ENCODE measurements at regions not wholly inside any gene's neighbourhood (a gene's known extent, or its start where the extent isn't known, plus 50 kb on each side); places are given as distances from the start of the nearest gene placed in this dataset.

DNA sequence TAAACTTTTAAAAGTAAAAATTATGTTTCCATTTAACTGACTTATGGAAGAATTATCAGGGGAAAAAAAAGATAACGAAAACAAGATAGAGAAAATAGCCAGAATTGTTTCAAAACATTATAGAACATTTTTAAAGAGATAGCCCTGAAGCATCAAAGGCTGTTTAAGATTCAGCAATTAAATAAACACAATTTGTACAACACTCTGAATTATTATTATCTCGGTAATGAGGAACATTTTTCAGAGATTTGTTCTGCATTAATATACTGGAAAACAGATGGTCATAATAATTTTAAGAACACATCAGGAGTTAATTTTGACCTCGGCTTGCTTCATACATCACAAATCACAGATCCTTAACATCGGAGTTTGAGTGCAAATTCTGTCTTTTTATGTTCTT, 643.8 kb downstream of the SORCS1 start:
- no peak for DNase-seq (ENCODE audit: low read depth in 2 of 2)

- no peak for DNase-seq (ENCODE audit: low read depth in 2 of 2)
These were observed 645.0 kb downstream of the SORCS1 start for GRCh38 chr10:106519376-106520030.

- DNase-seq (ENCODE audit: low read depth in 2 of 2), result no peak
These were observed 649.2 kb downstream of the SORCS1 start for GRCh38 chr10:106515206-106515790.

DNA sequence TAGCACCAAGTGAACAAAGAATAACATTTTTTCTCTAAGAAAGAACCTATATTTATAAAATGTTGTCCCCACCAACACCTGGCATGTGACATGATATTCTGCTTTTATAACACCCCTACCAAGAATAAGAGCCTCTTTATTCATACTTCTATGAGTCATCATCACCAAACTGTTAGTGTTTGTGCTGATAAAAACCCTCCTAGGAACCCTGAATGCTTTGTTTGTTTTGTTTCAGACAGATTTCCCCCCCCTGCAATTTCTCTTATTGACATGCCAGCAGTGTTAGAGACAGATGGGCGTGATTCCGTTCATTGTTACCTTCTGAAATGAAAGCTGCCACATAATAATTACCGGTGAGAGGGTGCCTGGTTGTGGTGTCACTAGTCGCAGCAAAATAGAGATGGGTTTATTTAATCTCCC, 651.1 kb downstream of the SORCS1 start:
- no peak for DNase-seq (ENCODE audit: low read depth in 2 of 2)

DNA sequence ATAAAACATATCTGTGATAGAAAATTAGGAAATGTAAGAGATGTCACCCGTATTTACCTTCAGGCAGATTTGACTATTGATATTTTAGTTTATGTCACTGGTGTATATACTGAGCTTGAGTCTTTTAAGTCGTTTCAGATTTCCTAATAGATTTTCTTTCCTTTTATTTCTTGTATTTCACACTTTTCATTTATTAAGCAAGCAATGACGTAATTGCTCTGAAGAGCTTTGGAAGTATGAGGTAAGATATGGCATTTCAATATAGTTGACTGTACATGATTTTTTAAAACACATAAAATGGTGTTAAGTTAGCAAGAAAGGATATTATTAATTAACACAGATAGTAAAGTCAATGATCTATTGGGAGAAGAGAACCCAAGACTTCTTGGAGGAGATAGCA, 652.6 kb downstream of the SORCS1 start:
- no peak for DNase-seq (ENCODE audit: low read depth in 2 of 2)

DNA sequence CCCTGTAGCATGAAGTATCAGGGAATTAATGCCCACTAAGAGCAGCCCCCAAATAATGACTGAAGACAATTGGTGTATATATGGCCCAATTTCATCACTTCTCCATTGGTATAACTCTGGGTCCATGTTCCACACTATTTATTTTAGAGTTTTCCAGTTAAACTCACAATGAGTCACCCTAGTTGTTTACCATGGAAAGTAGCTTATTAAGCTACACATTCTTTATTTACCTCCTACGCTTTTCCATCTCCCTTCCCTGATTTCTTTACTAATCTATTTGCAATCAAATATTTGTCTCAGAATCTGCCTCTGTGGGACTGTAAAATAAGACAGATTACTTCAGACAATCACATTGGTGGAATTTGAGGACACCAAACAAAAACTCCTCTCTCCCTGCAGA, 655.6 kb downstream of the SORCS1 start:
- no peak for DNase-seq (ENCODE audit: low read depth in 2 of 2)

DNA sequence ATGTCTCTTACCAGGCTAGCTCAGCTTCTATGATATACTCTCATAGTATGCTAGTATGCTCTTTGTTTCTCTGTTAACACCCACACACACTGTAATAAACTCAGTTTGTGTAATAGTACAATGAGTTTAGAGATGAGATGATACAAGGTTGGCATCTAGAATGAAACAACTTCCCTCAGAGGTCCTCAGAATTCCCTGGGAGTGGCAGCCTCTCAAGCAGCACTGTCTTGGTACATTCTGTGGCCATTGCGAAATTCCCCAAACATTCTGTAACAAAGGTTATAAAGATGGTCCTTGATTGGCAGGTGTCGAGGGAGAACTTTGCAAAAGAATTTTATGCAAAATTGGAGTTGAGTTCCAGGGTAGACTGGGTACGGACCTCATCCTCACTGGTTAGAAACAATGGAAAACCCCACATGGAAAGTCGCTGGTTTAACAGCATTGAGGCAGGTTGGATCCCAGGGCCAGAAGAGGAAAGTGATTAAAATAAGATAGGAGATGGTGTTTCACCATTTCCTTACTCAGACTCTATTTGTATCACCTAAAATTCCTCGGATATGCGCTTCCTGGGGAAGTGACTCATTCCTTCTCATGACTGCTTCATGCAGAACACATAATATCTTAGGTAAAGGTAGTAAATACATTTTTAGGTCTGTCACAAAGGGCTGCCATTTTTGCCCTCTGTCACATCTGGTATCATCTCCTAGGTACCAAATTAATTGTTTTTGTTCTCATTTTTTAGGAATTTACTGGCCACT, 657.8 kb downstream of the SORCS1 start:
- DNase-seq (ENCODE audit: low read depth in 2 of 2), result no peak

GRCh38 chr10:106504536-106504935, 660.0 kb downstream of the SORCS1 start:
- DNase-seq (ENCODE audit: low read depth in 2 of 2), result no peak

DNA sequence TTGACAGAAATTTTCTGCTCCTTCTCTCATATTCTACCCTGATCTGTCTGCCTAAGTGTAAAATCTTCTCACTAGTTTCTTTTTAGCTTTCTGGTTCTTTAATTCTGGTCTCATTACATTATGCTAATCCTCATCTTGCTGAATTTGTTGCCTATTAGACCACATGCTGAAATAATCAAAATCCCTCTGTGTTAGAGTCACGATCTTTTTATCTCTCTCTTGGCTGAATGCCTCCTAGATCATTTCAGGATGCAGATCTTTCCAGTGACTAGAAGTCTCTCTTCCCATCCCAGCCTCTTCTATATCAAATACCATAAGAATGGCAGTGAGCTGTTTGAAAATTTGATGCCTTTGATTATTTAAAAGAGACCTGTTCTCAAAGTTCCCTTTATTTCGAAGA, 661.9 kb downstream of the SORCS1 start:
- DNase-seq (ENCODE audit: low read depth in 2 of 2), result no peak

DNA sequence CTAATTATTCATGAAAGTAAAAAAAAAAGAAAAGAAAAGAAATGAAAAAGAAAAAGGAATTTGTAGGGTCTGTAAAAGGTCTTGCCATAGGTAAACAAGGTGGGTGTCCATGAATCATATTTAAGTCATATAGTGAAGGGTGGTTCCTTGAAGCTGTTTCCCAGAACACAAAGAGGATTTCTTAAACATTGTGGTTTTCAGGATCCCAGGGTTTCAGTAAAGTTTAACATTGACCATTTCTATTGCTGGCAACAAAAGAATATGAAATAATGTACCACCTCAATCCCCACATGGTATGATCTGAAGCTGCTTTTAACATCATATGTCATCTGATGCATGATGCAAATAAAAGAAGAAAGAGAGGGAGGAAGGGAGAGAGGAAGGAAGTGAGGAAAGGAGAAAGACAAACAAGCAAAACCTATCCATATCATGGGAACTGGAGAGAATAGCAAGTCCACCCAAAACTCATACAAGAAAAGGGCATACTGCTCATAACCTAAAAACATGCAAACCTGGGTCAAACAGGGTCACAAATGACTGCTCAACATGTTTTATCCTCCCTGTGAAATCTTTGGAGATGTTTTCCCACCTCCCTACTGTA, 663.5 kb downstream of the SORCS1 start:
- DNase-seq (ENCODE audit: low read depth in 2 of 2), result no peak

DNA sequence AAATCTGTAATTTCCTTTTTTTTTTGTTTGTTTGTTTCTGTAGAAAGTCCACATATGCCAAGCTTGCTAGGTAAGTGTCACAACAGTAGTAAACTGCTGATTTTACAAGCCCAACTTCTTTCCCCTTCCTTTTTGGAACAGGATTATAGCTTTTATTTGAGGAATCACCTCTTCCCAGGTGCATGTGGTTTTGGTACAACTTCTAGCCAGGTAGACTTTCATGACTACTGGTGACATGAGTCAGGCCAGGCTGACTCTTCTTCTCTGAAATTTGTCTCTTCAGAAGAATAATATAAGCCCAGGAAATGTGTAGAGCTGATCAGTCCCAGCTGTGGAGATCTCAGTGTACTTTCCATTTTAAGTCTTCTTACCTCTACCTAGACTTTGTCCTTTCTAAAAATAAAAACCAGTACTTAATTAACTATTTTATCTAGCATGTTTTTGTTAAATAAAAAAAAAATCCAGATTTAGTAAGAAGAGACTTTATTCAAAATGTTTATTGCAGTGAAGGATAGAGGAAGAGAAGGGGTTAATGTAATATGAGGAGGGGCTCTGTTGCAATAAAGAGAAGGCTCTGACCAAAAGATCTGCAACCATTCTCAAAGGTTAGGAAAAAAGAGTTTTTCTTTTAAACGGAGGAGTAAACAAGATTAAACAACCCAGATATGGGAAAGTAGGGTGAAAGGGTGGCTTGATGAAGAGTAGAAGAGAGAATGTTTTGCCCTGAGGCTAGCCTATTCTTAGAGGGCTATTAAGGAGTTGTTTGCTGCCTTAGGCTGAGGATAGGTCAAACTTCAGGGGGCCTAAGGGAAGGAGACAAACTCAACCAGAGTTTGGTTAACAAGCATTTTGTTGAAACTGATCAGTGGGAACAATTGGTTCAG, 664.2 kb downstream of the SORCS1 start:
- no peak for DNase-seq (ENCODE audit: low read depth in 2 of 2)

DNA sequence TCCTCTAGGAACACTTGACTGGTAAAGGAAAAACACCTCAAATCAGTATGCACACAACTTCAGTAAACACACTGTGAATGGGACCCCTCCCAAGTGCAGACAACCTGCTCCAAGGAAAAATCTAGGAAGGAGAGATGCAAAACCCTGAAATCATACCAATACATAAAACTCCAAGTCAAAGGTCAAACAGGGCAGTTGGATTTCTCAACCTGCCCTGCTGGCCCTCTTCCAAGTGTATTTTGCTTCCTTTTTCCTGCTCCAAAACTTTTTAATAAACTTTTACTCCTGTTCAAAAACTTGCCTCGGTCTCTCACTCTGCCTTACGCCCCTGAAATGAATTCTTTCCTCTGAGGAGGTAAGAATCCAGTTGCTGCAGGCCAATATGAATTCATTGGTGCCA, 665.1 kb downstream of the SORCS1 start:
- DNase-seq (ENCODE audit: low read depth in 2 of 2), result no peak

DNA sequence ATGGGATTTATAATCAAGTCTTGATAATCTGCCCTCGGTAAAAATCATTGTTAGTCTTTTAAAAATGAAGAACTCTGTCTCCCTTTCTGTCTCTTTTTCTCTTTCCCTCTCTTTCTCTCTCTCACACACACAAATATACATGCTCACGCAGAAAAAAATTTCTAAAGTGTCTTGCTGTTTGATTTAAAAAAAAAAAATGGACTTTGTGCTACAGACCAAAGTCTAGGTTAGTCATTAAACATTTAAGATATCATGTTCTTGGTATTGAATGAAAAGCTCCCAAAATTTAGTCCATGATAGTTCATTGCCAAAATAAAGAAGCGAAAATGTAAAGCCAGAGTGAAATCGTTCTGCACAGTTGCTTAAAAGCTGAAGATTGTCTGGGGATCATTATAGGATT, 665.8 kb downstream of the SORCS1 start:
- DNase-seq (ENCODE audit: low read depth in 2 of 2), result no peak

DNA sequence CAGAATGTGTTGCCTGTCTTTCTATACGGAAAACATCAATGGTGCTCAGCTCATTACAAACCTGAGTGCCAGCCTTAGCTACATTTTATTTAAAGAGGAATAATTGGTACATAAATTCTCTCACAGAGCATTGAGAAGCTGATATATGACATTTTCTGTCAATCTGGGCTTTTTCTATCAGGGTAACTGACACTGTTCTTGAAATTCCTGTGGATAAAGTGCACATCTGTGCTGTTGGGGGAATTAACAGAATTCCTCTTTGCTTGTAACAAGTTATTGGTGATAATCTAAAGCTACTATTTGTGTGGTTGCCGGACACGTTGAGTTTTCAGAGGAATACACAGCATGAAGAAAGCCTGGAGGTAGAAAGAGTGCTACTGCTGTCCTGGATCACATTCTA, 668.6 kb downstream of the SORCS1 start:
- DNase-seq (ENCODE audit: low read depth in 2 of 2), result no peak

DNA sequence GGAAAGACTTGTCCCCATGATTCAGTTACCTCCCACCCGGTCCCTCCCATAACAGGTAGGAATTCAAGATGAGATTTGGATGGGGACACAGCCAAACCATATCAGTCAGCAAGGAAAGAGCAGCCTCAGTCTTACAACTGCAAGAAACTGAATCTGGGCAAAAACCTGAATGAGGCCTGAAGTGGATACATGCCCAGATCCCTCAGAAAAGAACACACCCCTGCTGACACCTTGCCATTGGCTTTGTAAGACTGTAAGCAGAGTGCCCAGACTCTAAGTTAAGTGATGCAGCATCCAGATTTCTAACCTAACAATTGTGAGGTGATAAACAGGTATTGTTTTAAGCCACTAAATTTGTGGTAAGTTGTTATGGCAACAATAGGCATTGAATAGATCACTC, 670.8 kb downstream of the SORCS1 start:
- no peak for DNase-seq (ENCODE audit: low read depth in 2 of 2)

DNA sequence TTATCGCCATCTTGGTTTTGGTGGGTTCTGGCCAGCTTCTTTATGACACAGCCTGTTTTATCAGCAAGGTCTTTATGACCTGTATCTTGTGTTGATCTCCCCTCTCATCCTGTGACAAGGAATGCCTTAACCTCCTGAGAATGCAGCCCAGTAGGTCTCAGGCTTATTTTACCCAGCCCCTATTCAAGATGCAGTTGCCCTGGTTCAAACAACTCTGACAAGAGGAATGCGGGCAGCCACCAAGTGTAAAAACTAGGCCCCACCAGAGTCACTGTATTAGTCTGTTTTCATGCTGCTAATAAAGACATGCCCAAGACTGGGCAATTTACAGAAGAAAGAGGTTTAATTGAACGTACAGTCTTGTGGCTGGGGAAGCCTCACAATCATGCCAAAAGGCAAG, 671.3 kb downstream of the SORCS1 start:
- no peak for DNase-seq (ENCODE audit: low read depth in 2 of 2)

GRCh38 chr10:106487726-106488125, 676.8 kb downstream of the SORCS1 start:
- DNase-seq (ENCODE audit: low read depth in 2 of 2), result no peak

DNA sequence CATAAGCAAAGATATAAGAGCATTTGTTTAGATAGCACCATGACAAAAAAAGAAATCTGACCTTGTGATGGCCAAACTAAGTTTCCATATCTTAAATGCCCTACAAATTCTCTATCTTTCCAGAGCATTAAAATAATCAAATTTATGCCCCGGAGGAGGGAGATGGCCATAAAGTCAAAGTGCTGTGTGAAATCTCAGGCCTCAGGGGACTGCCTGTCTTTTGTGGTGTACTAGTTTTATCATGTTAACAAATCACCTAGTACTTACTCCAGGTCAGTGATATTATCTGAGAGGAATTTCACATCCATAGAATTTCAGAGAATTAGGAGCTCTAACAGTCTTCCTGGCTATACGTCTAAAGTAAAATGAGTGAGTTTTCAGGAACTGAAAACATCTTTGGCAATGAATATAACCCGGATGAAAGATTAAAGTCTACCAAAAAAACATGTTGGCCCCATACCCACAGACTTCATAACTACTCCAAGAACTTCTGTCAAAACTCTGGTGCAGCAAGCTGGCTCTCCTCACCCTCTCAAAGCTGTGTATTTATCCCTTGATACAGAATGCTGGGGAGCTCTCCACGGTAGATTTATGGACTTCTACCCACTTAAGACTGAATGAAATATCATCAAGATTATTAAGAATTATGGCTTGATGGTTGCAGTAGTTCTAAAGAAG, 682.8 kb downstream of the SORCS1 start:
- no peak for DNase-seq (ENCODE audit: low read depth in 2 of 2)

- DNase-seq (ENCODE audit: low read depth in 2 of 2), result no peak
These were observed 684.9 kb downstream of the SORCS1 start for GRCh38 chr10:106479636-106480035.

DNA sequence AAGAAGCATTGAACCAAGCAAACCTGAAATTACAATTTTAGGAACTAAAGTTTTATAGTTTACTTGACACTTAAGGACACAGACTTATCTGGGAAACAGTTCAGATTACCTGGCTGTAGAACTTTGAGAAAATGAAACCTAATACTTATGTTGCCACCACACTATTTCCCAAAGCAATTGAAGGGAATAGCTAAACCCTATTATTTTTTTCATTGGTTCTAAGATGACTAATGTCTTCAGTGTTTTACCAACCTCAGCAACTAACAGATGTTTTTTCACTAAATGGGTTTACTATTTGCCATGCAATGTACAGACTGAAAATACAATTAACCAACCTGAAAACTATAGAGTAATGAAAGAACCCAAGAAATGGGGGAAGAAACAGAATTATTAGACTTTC, 689.6 kb downstream of the SORCS1 start:
- DNase-seq (ENCODE audit: low read depth in 2 of 2), result no peak

GRCh38 chr10:106473129-106473685, 691.3 kb downstream of the SORCS1 start:
- DNase-seq (ENCODE audit: low read depth in 2 of 2), result no peak
